ENCODE measurements at regions not wholly inside any gene's neighbourhood (a gene's known extent, or its start where the extent isn't known, plus 50 kb on each side); places are given as distances from the start of the nearest gene placed in this dataset.

- TF ChIP-seq POLR2A (IDR thresholded peaks at IDR 0.05; ENCODE audit: low read length) (no peak), GATA1 (IDR thresholded peaks at IDR 0.05; ENCODE audit: low read depth, low read length) (no peak)
Observed at GRCh38 chr14:96723946-96724345, 73.2 kb upstream of the VRK1 start.

Data from erythroblast (primary cell).